NT2/D1 (cell line): ENCODE measurements at regions not wholly inside any gene's neighbourhood (a gene's known extent, or its start where the extent isn't known, plus 50 kb on each side); places are given as distances from the start of the nearest gene placed in this dataset.

Experiments used
- DNase-seq: peaks from one replicate; pipeline ENCODE4 v3.0.0-alpha.2; 2011; ENCODE audit warnings: low read depth, low spot score
- H3K27me3 ChIP-seq: 2 replicates; pipeline ENCODE4 v1.6.0; 2011; ENCODE audit warnings: mild to moderate bottlenecking; ENCODE audit not compliant: insufficient read length, insufficient read depth
- H3K36me3 ChIP-seq: 2 replicates; pipeline ENCODE4 v1.6.1; 2011; ENCODE audit warnings: mild to moderate bottlenecking, low read length, mixed read lengths; ENCODE audit not compliant: insufficient read depth, insufficient read length
- H3K4me1 ChIP-seq: 2 replicates; pipeline ENCODE4 v1.5.1; 2011; ENCODE audit not compliant: insufficient read depth, insufficient read length
- H3K4me3 ChIP-seq: 2 replicates; pipeline ENCODE4 v1.5.1; 2011; ENCODE audit warnings: low read depth; ENCODE audit not compliant: insufficient read length
- H3K9ac ChIP-seq: 2 replicates; pipeline ENCODE4 v1.6.0; 2011; ENCODE audit warnings: low read depth; ENCODE audit not compliant: insufficient read length
- H3K9me3 ChIP-seq: 2 replicates; pipeline ENCODE4 v1.5.1; 2011; ENCODE audit warnings: mild to moderate bottlenecking, low read length; ENCODE audit not compliant: insufficient read depth
- SUZ12 ChIP-seq: IDR thresholded peaks from 2 replicates; pipeline ENCODE4 v1.6.1; 2011; ENCODE audit not compliant: insufficient read length, insufficient read depth; ENCODE audit errors: extremely low read depth
- YY1 ChIP-seq: IDR thresholded peaks from 2 replicates; pipeline ENCODE4 v1.6.1; 2011; ENCODE audit not compliant: insufficient read length, insufficient read depth
- ZNF274 ChIP-seq: IDR thresholded peaks from 2 replicates; pipeline ENCODE4 v1.6.1; 2011; ENCODE audit warnings: mild to moderate bottlenecking, low read depth, low read length

DNA sequence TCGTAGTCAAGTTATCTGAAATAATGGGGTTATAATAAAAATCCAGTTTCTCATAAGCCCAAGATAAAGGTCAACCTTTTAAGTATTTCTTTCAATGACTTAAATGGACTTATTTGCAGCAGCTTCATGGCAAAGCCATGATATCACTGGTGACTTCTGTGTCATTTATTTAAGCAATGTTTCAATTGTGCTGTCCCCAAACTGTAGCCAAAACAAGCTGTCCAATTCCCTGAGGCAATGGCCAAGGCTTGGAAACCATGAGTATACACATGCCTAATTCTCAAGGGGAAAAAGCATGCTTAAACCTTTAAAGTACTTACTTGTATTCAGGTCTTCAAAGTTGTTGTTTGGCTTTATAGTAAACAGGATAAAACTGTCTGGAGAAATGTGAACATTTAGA, 376.4 kb upstream of the TNC start:
- no peak for DNase-seq
- H3K9me3 ChIP-seq: no peaks in the 10 kb centered on the region
- H3K4me3 ChIP-seq: no peak overlapping the region
- no peak for TF ChIP-seq ZNF274
- TF ChIP-seq SUZ12: no peak
- TF ChIP-seq YY1: no peak
- H3K27me3 ChIP-seq: no peaks in the 10 kb centered on the region
- H3K9ac ChIP-seq: no peak overlapping the region
- H3K36me3 ChIP-seq: no peaks in the 10 kb centered on the region
- H3K4me1 ChIP-seq: no peaks in the 10 kb centered on the region

DNA sequence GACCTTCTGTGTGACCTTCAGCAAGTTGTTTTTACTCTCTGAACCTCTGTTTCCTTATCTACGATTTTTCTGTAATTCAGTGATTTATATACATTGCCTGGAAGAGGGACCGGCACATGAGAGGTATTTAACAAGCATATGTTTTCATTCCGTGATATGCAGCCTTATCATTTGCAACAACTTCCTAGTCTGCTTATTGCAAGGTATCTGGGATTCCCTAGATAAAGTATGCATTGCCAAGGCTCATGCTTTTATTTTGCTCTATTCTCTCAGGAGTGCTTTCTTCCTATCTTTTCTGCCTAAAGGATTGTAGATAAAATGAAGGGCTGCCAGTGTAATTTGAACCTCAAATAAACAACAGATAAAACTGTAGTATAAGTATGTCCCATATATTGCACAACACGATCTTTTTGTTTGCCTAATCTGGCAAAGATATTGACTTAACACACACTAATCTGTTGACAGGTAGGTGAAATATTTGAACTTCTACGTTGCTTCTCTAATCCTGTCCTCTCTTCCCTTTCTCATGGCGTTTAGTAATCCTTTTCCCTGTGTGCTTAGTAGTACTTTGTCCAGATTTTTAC, 377.2 kb upstream of the TNC start:
- no peak overlapping the region for H3K9ac ChIP-seq
- no peak for DNase-seq

DNA sequence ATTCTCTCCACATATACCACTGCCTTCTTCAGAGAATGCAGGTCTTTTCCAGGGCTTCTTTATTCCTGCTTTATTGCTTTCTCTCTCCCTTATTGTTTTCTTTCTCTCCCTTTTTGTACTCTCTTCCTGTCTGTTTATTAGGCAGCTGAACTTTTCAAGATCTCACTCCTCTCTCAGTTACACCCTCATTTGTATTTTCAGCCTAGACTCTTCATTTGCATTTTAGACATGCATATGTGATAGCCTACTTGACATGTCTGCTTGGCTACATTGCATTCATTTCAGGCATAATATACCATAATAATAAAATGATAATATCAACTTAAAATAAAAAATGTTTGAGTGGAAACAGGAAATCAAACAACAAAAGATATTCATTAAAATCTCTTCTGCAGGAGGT, 377.9 kb upstream of the TNC start:
- H3K4me1 ChIP-seq: no peaks in the 10 kb centered on the region
- no peaks in the 10 kb centered on the region for H3K9me3 ChIP-seq
- no peak overlapping the region for H3K4me3 ChIP-seq
- DNase-seq: no peak
- no peak overlapping the region for H3K9ac ChIP-seq
- TF ChIP-seq YY1 (no peak), ZNF274 (no peak), SUZ12 (no peak)
- no peaks in the 10 kb centered on the region for H3K36me3 ChIP-seq
- no peaks in the 10 kb centered on the region for H3K27me3 ChIP-seq

More for the DNA sequence above, 377.2 kb upstream of the TNC start:
- Histone ChIP-seq H3K36me3 (no peaks in the 10 kb centered on the region), H3K4me3 (no peak overlapping the region), H3K4me1 (no peaks in the 10 kb centered on the region), H3K9me3 (no peaks in the 10 kb centered on the region), H3K27me3 (no peaks in the 10 kb centered on the region)
- TF ChIP-seq ZNF274 (no peak), YY1 (no peak), SUZ12 (no peak)

- Histone ChIP-seq H3K9ac (no peak overlapping the region), H3K4me1 (no peaks in the 10 kb centered on the region), H3K36me3 (no peaks in the 10 kb centered on the region), H3K9me3 (no peaks in the 10 kb centered on the region), H3K27me3 (no peaks in the 10 kb centered on the region), H3K4me3 (no peak overlapping the region)
- DNase-seq: no peak
- TF ChIP-seq SUZ12 (no peak), ZNF274 (no peak), YY1 (no peak)
These were observed 380.3 kb upstream of the TNC start for GRCh38 chr9:115498303-115498702.

DNA sequence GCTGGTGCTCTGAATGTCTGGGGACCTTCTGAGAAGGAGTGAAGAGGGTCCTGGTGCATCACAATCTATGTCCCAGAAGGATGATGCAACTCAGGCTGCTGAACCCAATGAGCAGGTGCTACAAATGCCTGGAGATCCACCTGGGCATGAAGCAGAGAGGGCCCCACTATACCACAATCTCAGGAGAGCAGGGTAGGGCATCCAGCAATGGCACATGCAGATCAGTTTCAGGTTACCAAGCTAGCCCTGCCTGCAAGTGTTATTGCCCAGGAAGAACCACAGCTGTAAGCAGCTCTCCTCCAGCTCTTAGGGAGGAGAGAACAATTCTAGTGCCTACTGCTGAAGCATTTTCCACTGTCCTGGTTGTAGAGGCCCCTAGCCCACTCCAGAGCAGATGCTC, 389.2 kb upstream of the TNC start:
- TF ChIP-seq SUZ12 (no peak), YY1 (no peak), ZNF274 (no peak)
- H3K4me1 ChIP-seq: no peaks in the 10 kb centered on the region
- no peak overlapping the region for H3K9ac ChIP-seq
- H3K9me3 ChIP-seq: peaks cover 7% of the 10 kb centered on the region; the same call in 1 of the 2 replicates
- no peak for DNase-seq
- H3K36me3 ChIP-seq: no peaks in the 10 kb centered on the region
- no peaks in the 10 kb centered on the region for H3K27me3 ChIP-seq
- H3K4me3 ChIP-seq: no peak overlapping the region

DNA sequence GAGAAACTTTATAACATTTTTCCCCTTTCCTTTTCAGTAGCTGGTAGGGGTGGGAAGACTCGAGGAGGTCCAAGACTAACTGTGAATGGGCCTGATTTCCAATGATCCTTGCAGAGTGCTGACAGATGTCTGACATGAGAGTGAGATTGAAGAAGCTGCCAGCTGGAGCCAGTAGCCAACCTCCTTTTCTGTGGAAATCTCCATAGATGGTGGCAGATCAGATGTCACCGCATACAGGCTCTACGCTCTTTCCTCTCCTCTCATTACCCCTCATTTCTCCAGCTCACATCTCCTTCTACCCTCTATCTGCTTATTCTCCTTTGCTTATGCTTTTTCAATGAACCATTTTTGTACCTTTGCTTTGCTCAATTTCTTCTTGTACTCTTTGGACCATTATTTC, 395.2 kb upstream of the TNC start:
- DNase-seq: no peak
- no peak for TF ChIP-seq YY1
- TF ChIP-seq ZNF274: no peak
- no peak for TF ChIP-seq SUZ12
- no peaks in the 10 kb centered on the region for H3K36me3 ChIP-seq
- H3K9ac ChIP-seq: no peak overlapping the region
- no peaks in the 10 kb centered on the region for H3K27me3 ChIP-seq
- H3K9me3 ChIP-seq: peaks cover 7% of the 10 kb centered on the region; the same call in 1 of the 2 replicates
- no peaks in the 10 kb centered on the region for H3K4me1 ChIP-seq
- no peak overlapping the region for H3K4me3 ChIP-seq

DNA sequence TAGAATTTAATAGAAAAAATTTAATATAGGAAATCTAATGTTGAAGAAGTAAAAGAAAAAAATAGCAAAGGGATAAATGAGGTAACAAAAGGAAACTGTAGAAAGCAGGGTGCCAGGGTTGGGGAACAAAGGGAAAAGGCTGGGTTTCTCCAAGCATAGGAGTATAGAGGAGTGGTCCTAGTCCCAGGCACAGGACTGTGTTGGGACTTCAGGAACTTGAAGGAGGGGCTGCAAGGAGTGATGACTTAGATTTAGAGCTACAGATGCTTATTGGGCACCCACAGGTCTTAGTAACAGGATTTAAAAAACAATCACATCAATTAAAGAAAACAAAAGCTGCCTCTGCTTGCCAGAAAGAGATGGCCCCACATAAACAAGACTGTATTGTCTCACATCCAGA, 396.5 kb upstream of the TNC start:
- Histone ChIP-seq H3K36me3 (no peaks in the 10 kb centered on the region), H3K9ac (no peak overlapping the region), H3K9me3 (0 out of 2 replicates have a peak, but pooled peaks cover 3% of the 10 kb centered on the region), H3K4me1 (no peaks in the 10 kb centered on the region), H3K4me3 (no peak overlapping the region), H3K27me3 (no peaks in the 10 kb centered on the region)
- no peak for TF ChIP-seq ZNF274
- no peak for TF ChIP-seq SUZ12
- TF ChIP-seq YY1: no peak
- peak; percentile 27 for DNase-seq
